Karpas-422 (cell line): ENCODE measurements at regions not wholly inside any gene's neighbourhood (a gene's known extent, or its start where the extent isn't known, plus 50 kb on each side); places are given as distances from the start of the nearest gene placed in this dataset.

ENCODE experiments used
- DNase-seq: peaks from one replicate; pipeline ENCODE4 v3.0.0-alpha.2; 2015
- H2AFZ ChIP-seq: fragments of 200-600 bp; sonication (generic); 2 replicates; pipeline ENCODE4 v1.6.1; 2014; ENCODE audit warnings: antibody characterized with exemption, low read length, mixed read lengths
- H3K27ac ChIP-seq: fragments of 200-600 bp; sonication (generic); 2 replicates; pipeline ENCODE4 v1.5.1; 2014; ENCODE audit warnings: mild to moderate bottlenecking, low read length, moderate library complexity
- H3K27me3 ChIP-seq: fragments of 200-600 bp; sonication (generic); 2 replicates; pipeline ENCODE4 v1.6.1; 2014; ENCODE audit warnings: low read length, mixed read lengths
- H3K36me3 ChIP-seq: fragments of 200-600 bp; sonication (generic); 2 replicates; pipeline ENCODE4 v1.6.1; 2014; ENCODE audit warnings: low read length, mixed read lengths; ENCODE audit not compliant: insufficient read depth
- H3K4me1 ChIP-seq: fragments of 200-600 bp; sonication (generic); 2 replicates; pipeline ENCODE4 v1.6.1; 2014; ENCODE audit warnings: mild to moderate bottlenecking, low read length, mixed read lengths
- H3K4me2 ChIP-seq: fragments of 200-600 bp; sonication (generic); 2 replicates; pipeline ENCODE4 v1.6.1; 2014; ENCODE audit warnings: low read length, low read depth, mild to moderate bottlenecking; ENCODE audit not compliant: poor library complexity, severe bottlenecking
- H3K4me3 ChIP-seq: fragments of 200-600 bp; sonication (generic); 2 replicates; pipeline ENCODE4 v1.5.1; 2014; ENCODE audit warnings: mild to moderate bottlenecking, antibody characterized with exemption, low read length, mixed read lengths
- H3K79me2 ChIP-seq: fragments of 200-600 bp; sonication (generic); 2 replicates; pipeline ENCODE4 v1.6.1; 2014; ENCODE audit warnings: mild to moderate bottlenecking, low read length, mixed read lengths
- H3K9ac ChIP-seq: fragments of 200-600 bp; sonication (generic); 2 replicates; pipeline ENCODE4 v1.6.0; 2014; ENCODE audit warnings: low read length
- H3K9me2 ChIP-seq: fragments of 200-600 bp; sonication (generic), shearing (Covaris generic); replicated peaks from 2 replicates; pipeline ENCODE4 v1.6.0; 2014; ENCODE audit warnings: mild to moderate bottlenecking, low read length, moderate library complexity; ENCODE audit not compliant: insufficient read depth
- H3K9me3 ChIP-seq: fragments of 300-700, 200-600 bp; sonication (generic); 2 replicates; pipeline ENCODE4 v1.6.1; 2014; ENCODE audit warnings: low read length, mixed read lengths
- H4K20me1 ChIP-seq: fragments of 200-600 bp; sonication (generic); 2 replicates; pipeline ENCODE4 v1.6.1; 2014; ENCODE audit warnings: mild to moderate bottlenecking, antibody characterized with exemption, low read length, low read depth; ENCODE audit not compliant: insufficient read depth

DNA sequence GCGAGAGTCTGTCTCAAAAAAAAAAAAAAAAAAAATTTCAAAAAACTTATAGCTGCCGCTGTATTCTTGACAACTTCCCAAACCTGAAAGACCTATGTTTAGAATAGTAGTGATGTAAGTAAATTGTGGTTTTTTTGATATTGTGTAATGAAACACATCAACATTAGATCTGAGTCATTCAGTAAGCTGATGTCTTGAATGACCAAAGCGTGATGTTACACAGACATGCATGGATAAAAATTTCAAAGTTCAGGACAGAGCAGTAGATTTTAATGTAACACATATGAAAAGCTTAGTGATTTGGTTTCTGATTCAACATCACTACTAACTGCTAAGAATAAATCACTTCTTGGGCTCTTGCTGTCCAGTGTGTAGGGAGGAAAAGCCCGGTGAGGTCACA is 69.3 kb upstream of the MEX3C start:
- H3K4me2 ChIP-seq: no peak overlapping the region
- no peak overlapping the region for H3K27ac ChIP-seq
- no peaks in the 10 kb centered on the region for H3K36me3 ChIP-seq
- H2AFZ ChIP-seq: no peak overlapping the region
- no peak overlapping the region for H3K4me3 ChIP-seq
- H3K4me1 ChIP-seq: no peaks in the 10 kb centered on the region
- no peaks in the 10 kb centered on the region for H4K20me1 ChIP-seq
- H3K9ac ChIP-seq: no peak overlapping the region
- no peak for DNase-seq
- no peaks in the 10 kb centered on the region for H3K9me3 ChIP-seq
- no peaks in the 10 kb centered on the region for H3K27me3 ChIP-seq
- no peaks in the 10 kb centered on the region for H3K79me2 ChIP-seq
- no peaks in the 10 kb centered on the region for H3K9me2 ChIP-seq

DNA sequence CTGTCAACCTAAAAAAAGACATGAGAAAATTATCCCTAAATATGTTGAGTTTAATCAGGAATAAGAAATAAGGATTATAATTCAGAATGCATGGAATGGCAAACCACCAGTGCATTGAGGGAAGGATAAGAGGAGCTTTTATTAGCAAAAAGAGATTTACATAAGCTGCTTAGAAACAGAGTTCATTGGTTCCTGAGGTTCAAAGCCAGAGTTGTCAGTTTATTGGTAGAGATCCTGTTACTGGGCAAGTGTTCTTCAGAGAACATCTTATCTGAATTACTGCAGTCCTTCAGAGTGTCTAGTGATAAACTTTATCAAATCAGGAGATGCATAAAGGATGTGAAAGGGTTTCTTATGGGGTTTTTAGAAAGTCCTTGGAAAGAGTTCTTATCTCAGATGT is 76.0 kb upstream of the MEX3C start:
- no peak for DNase-seq
- H2AFZ ChIP-seq: no peak overlapping the region
- H4K20me1 ChIP-seq: no peaks in the 10 kb centered on the region
- no peaks in the 10 kb centered on the region for H3K4me1 ChIP-seq
- H3K36me3 ChIP-seq: no peaks in the 10 kb centered on the region
- H3K9ac ChIP-seq: no peak overlapping the region
- H3K27me3 ChIP-seq: no peaks in the 10 kb centered on the region
- no peaks in the 10 kb centered on the region for H3K79me2 ChIP-seq
- no peaks in the 10 kb centered on the region for H3K9me3 ChIP-seq
- no peak overlapping the region for H3K27ac ChIP-seq
- H3K4me2 ChIP-seq: no peak overlapping the region
- H3K4me3 ChIP-seq: no peak overlapping the region
- H3K9me2 ChIP-seq: no peaks in the 10 kb centered on the region

DNA sequence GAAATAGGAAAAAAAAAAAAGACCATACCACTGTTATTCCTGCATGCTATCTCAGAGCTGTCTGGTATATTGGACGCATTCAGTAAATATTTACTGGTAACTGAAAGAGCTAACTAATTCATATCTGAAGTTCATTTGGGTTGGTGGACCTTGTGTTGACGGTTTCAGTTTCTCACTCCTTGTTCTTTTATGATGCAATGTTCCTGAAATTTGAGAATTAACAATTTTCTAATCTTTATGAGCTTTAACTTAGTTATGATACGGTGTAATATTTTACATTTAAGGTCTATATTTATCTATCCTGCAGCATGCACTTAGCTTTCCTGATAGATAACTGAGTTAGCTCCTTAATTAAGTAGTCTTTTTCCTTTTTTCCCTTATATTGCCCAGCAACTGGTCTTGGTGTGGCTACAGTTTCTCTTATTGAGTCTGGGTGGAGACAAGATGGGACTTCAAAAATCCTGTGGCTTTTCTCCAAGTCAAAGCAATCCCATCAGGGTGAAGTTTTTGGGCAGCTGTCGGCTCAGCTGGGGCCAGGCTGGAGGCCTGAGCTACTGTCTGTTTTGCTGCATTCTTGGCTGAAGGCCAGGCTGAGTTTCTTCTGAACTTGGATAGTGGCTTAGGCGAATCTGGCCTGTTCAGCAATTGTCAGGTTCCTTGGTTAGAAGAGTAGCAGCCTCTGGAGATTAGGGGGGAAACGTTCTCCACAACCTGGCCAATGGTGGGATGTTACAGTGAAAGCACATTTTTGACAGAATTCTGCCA is 78.4 kb upstream of the MEX3C start:
- Histone ChIP-seq H3K4me1 (no peaks in the 10 kb centered on the region), H4K20me1 (no peaks in the 10 kb centered on the region), H3K27me3 (no peaks in the 10 kb centered on the region), H3K36me3 (no peaks in the 10 kb centered on the region), H3K79me2 (no peaks in the 10 kb centered on the region), H3K27ac (no peak overlapping the region), H3K9me3 (no peaks in the 10 kb centered on the region), H2AFZ (no peak overlapping the region), H3K9ac (no peak overlapping the region), H3K9me2 (no peaks in the 10 kb centered on the region), H3K4me2 (no peak overlapping the region), H3K4me3 (no peak overlapping the region)
- DNase-seq: no peak

DNA sequence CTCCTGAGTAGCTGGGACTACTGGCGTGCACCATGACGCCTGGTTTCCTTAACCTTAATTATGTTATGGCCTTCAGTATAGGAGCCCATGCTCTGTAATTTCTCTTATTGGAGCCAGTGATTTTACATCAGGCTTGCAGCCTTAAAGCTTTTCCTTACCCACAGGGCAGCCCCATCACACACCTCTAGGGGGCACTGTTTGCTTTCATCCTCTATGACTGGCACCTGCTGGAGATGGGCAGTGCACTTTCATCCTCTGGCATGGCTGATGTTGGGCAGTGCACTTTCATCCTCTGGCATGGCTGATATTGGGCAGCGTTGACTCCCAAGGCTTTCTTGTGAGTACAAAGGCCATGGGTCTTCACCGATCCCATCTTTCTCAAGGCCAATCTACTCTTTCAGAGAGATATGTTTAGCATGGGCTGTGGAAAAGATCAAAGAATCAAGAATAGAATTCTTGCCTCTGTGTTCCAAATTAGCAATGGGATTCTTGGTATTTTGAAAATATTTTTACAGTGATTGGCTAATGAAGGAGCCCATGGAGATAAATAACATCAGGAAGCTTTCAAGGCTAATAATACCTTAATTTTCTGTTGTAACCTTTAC is 80.7 kb upstream of the MEX3C start:
- no peak overlapping the region for H3K4me3 ChIP-seq
- H3K79me2 ChIP-seq: no peaks in the 10 kb centered on the region
- H3K4me1 ChIP-seq: no peaks in the 10 kb centered on the region
- no peak overlapping the region for H2AFZ ChIP-seq
- H3K36me3 ChIP-seq: no peaks in the 10 kb centered on the region
- H4K20me1 ChIP-seq: no peaks in the 10 kb centered on the region
- no peak overlapping the region for H3K4me2 ChIP-seq
- H3K9me2 ChIP-seq: no peaks in the 10 kb centered on the region
- no peaks in the 10 kb centered on the region for H3K9me3 ChIP-seq
- no peak overlapping the region for H3K9ac ChIP-seq
- peak; percentile 88 for DNase-seq
- no peak overlapping the region for H3K27ac ChIP-seq
- H3K27me3 ChIP-seq: no peaks in the 10 kb centered on the region

DNA sequence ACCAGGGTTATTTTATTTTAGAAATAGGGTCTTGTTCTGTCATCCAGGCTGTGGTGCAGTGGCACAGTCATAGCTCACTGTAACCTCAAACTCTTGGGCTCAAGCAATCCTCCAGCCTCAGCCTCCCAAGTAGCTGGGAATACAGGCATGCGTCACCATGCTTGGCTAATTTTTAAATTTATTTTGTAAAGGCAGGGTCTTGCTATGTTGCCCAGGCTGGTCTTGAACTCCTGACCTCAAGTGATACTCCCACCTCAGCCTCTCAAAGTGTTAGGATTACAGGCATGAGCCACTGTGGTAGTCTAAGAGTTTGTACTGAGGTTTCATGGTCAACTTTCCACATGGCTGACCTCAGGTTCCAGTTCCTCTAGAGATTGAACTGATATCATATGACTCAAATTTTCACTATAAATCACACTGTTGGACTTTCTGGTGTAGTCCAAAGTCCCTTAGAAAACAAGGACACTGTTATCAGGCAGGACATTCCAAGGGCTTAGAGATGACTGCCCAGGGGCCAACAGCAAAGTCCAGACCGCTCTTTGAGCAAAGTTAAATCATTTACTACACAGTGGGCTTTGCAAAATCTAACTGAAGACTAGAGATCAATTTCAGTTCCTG is 82.0 kb upstream of the MEX3C start:
- no peaks in the 10 kb centered on the region for H3K9me3 ChIP-seq
- H3K9me2 ChIP-seq: no peaks in the 10 kb centered on the region
- H3K4me3 ChIP-seq: no peak overlapping the region
- no peak overlapping the region for H3K4me2 ChIP-seq
- no peaks in the 10 kb centered on the region for H3K4me1 ChIP-seq
- no peak overlapping the region for H3K9ac ChIP-seq
- no peaks in the 10 kb centered on the region for H3K79me2 ChIP-seq
- H4K20me1 ChIP-seq: no peaks in the 10 kb centered on the region
- no peak overlapping the region for H3K27ac ChIP-seq
- no peaks in the 10 kb centered on the region for H3K27me3 ChIP-seq
- H2AFZ ChIP-seq: no peak overlapping the region
- no peaks in the 10 kb centered on the region for H3K36me3 ChIP-seq
- DNase-seq: no peak

DNA sequence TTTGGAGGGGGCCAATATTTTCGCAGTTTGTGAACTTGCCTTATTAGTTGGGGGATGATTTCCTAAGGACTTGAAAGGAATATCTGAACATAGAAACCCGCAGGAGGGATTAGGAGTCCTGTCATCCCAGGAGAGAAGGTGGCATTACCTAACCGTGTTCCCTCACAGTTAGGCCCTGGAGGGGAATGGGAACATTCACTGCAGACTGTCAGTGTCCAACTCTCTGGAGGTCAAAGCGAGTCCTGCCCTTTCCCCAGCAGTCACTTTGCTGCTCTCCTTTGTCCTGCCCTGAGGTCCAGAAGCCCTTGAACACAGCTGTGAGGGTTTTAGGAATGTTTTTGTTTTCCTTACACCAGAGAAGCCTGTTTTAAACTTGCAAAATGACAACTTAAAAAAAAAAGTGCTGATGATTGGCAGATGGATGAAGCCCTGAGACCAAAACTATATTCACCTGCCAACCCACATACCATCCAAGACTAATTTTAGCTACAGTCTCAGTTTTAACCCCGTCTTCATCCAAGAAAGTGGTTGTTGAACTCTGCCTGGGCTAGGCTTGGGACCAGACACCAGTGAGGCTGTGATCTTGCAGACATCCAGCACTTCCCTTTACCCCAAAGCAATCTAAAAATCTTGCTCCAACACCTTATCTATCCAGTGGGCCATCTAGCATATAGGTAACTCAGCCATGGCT is 90.5 kb upstream of the MEX3C start:
- Histone ChIP-seq H3K27me3 (no peaks in the 10 kb centered on the region; the same call in 1 of the 2 replicates), H3K79me2 (no peaks in the 10 kb centered on the region), H2AFZ (no peak overlapping the region), H3K4me1 (no peaks in the 10 kb centered on the region), H3K9me3 (no peaks in the 10 kb centered on the region), H3K4me2 (no peak overlapping the region), H3K4me3 (no peak overlapping the region), H3K9ac (no peak overlapping the region), H3K9me2 (no peaks in the 10 kb centered on the region), H3K36me3 (no peaks in the 10 kb centered on the region), H4K20me1 (no peaks in the 10 kb centered on the region), H3K27ac (no peak overlapping the region)
- DNase-seq: no peak

DNA sequence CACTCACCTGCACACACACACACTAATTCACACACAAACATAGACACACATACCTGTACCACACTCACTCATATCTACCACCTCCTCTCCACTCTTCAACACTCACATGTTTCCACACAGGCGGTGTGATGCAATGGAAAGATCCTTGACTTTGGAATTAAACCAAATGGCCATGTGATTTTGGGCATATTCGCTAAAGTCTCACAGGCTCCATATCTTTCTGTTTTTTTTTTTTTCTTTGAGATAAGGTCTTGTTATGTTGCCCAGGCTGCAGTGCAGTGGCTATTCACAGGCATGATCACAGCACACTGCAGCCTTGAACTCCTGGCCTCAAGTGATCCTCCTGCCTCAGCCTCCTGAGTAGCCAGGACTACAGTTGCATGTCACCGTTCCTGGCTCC is 91.1 kb upstream of the MEX3C start:
- H3K27me3 ChIP-seq: no peaks in the 10 kb centered on the region; the same call in 1 of the 2 replicates
- no peaks in the 10 kb centered on the region for H3K9me2 ChIP-seq
- no peak overlapping the region for H3K4me3 ChIP-seq
- H3K4me1 ChIP-seq: no peaks in the 10 kb centered on the region
- H4K20me1 ChIP-seq: no peaks in the 10 kb centered on the region
- H3K9ac ChIP-seq: no peak overlapping the region
- no peak overlapping the region for H3K27ac ChIP-seq
- H2AFZ ChIP-seq: no peak overlapping the region
- no peaks in the 10 kb centered on the region for H3K79me2 ChIP-seq
- H3K9me3 ChIP-seq: no peaks in the 10 kb centered on the region
- DNase-seq: no peak
- H3K4me2 ChIP-seq: no peak overlapping the region
- H3K36me3 ChIP-seq: no peaks in the 10 kb centered on the region

DNA sequence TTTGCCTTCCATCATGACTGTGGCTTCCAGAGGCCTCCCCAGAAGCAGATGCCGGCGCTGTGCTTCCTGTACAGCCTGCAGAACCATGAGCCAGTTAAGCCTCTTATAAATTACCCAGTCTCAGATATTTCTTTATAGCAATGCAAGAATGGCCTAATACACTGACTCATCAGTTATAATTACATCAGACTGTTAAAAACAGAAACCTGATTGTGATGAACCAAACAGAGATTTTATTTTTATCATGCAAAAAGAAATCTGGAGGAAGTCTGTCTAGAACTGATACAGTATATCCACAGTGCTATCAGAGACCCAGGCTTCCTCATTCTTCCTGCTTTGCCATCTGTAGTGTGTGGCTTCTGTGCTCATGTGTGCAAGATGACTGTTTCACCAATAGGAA is 93.4 kb upstream of the MEX3C start:
- Histone ChIP-seq H3K9me3 (no peaks in the 10 kb centered on the region), H3K9me2 (no peaks in the 10 kb centered on the region)

More for the DNA sequence above, 93.4 kb upstream of the MEX3C start:
- no peaks in the 10 kb centered on the region for H3K79me2 ChIP-seq
- no peak overlapping the region for H2AFZ ChIP-seq
- H3K27me3 ChIP-seq: no peaks in the 10 kb centered on the region; the same call in 1 of the 2 replicates
- H3K4me1 ChIP-seq: no peaks in the 10 kb centered on the region
- no peaks in the 10 kb centered on the region for H4K20me1 ChIP-seq
- H3K4me3 ChIP-seq: no peak overlapping the region
- H3K9ac ChIP-seq: no peak overlapping the region
- H3K4me2 ChIP-seq: no peak overlapping the region
- H3K27ac ChIP-seq: no peak overlapping the region
- no peaks in the 10 kb centered on the region for H3K36me3 ChIP-seq
- DNase-seq: no peak
